Panc1 (cell line): ENCODE measurements at regions not wholly inside any gene's neighbourhood (a gene's known extent, or its start where the extent isn't known, plus 50 kb on each side); places are given as distances from the start of the nearest gene placed in this dataset.

Experiments
- ATAC-seq: fragments of 200-7000 bp; cut with Tn5 transposase; 2 replicates; pipeline ENCODE4 v1.9.1; 2020; ENCODE audit warnings: mild to moderate bottlenecking, moderate library complexity
- BruUV-seq: library from RNA; stranded (reverse); fragments of 400-500 nt; replicated peaks from 2 replicates; lab custom pipeline; 2021; lab: Mats Ljungman, UMichigan
- CTCF ChIA-PET: fragments of 300-600 bp; sonication (Branson Sonifier 250); formaldehyde crosslinking; loops from one replicate; lab custom pipeline; 2022; ENCODE audit warnings: antibody characterized with exemption; lab: Charles Lee
- POLR2A ChIA-PET: fragments of 300-600 bp; sonication (Branson Sonifier 250); formaldehyde crosslinking; loops from one replicate; lab custom pipeline; 2022; ENCODE audit warnings: antibody characterized with exemption; lab: Charles Lee
- DNase-seq: peaks from one replicate; pipeline ENCODE4 v3.0.0-alpha.2; 2010; ENCODE audit warnings: low read depth, low spot score
- H3K27ac ChIP-seq: 2 replicates; pipeline ENCODE4 v1.5.1; 2011; ENCODE audit warnings: mild to moderate bottlenecking, low read length, inconsistent platforms
- H3K27me3 ChIP-seq: fragments of 200-500 bp; sonication (Bioruptor generic); 2 replicates; pipeline ENCODE4 v1.6.0; 2014; ENCODE audit warnings: low read length, inconsistent platforms; ENCODE audit not compliant: control insufficient read depth, insufficient read depth
- H3K36me3 ChIP-seq: fragments of 200-500 bp; sonication (Bioruptor generic); 2 replicates; pipeline ENCODE4 v1.5.1; 2014; ENCODE audit warnings: inconsistent platforms, mild to moderate bottlenecking, low read length, moderate library complexity; ENCODE audit not compliant: control insufficient read depth, insufficient read depth
- H3K4me1 ChIP-seq: 2 replicates; pipeline ENCODE4 v1.5.1; 2011; ENCODE audit warnings: inconsistent platforms, mild to moderate bottlenecking, low read length, moderate library complexity; ENCODE audit not compliant: control insufficient read depth, insufficient read depth
- H3K4me3 ChIP-seq, 2 experiments: 2 replicates each; pipeline ENCODE4 v1.5.1; 2011 to 2012; ENCODE audit warnings: low read depth in 2 of 2, low read length in 2 of 2, mild to moderate bottlenecking in 2 of 2, inconsistent platforms in 1 of 2, moderate library complexity in 1 of 2
- H3K9me3 ChIP-seq: fragments of 200-500 bp; sonication (Bioruptor generic); 2 replicates; pipeline ENCODE4 v1.5.1; 2014; ENCODE audit warnings: low read depth, mild to moderate bottlenecking, inconsistent platforms, low read length, moderate library complexity; ENCODE audit not compliant: control insufficient read depth, insufficient read depth
- POLR2AphosphoS5 ChIP-seq: IDR thresholded peaks from 2 replicates; pipeline ENCODE4 v1.6.1; 2012; ENCODE audit warnings: mild to moderate bottlenecking, low read depth, low read length, moderate library complexity
- SIN3A ChIP-seq: IDR thresholded peaks from 2 replicates; pipeline ENCODE4 v1.6.1; 2012; ENCODE audit warnings: low read depth, mild to moderate bottlenecking, low read length, moderate library complexity, borderline replicate concordance; ENCODE audit not compliant: insufficient read depth
- TCF7L2 ChIP-seq: IDR thresholded peaks from 2 replicates; pipeline ENCODE4 v1.6.1; 2011; ENCODE audit warnings: mild to moderate bottlenecking, low read depth, low read length, inconsistent platforms
- in situ Hi-C: cut with HindIII; loops from 2 replicates; pipeline ENCODE4 v1.10.0; 2016; ENCODE audit warnings: low sequenced_read_pairs, low pct_unique_long_range_greater_than_20kb
- intact Hi-C: fragments of 100-400 bp; cut with micrococcal nuclease; formaldehyde crosslinking; loops from one replicate; pipeline ENCODE4 v1.10.0; 2022; ENCODE audit not compliant: unreplicated experiment
- TF ChIP-seq, protein P1 (sequence below), 2 experiments: IDR thresholded peaks; 2 replicates each; pipeline ENCODE4 v1.6.1; 2011 to 2012; ENCODE audit warnings: low read depth in 2 of 2, control low read depth in 1 of 2, low read length in 1 of 2, mild to moderate bottlenecking in 1 of 2, moderate library complexity in 1 of 2; ENCODE audit not compliant: insufficient read depth in 1 of 2
- TF ChIP-seq, protein P2 (sequence below): fragments of 450-650 bp; IDR thresholded peaks from 2 replicates; pipeline ENCODE4 v1.5.1; 2017; ENCODE audit warnings: mild to moderate bottlenecking

DNA sequence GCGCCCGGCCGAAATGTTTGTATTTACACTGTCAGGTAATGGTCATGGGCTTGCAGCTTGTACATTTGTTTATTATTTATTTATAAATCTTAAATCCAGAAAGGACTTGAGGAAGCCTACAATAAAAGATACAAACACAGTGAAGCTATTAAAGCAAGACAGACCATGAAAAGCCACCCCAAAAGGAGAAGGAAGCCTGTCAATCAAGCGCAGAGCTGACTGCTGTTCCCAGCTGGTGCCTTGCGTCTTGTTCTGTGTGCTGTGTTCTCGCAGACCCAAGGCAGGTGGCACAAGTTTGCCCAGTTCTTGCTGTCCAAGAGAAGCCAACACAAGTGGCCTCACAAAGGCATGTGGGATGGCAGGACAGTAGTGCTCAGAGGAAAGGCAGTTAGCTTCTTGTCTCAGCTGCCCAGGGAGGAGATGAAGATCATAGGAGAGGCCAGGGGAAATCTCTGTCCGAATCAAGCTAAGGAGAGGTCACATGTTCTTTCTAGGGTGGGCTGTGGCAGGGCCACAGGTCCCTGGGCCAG lies 73.2 kb downstream of the SLC25A47 start:
- intact Hi-C loops (no loop called here), in situ Hi-C loops (no loop called here)
- POLR2A ChIA-PET: no interaction called here

DNA sequence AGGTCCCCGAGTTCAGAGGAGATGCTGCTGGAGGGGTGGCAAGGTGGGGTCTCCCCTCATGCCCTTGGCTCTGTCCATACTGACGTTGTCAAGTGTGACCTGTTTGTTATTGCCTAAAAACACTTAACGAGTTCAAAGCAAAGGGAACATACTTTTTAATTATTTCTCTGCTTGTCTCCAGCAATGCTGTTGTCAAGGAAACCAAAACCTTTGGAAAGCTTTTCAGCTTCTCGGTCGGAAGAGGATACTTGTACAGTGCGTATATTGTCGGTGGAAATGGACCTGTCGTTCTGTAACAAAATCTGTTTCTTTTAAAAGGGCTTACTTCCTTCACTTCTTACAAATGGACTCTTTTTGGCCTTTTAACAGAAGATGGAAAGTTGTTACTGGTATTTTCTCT lies 73.9 kb downstream of the SLC25A47 start:
- POLR2A ChIA-PET: no interaction called here

More for the DNA sequence above, 73.2 kb downstream of the SLC25A47 start:
- BruUV-seq: no TSS peak
- ATAC-seq: no peak
- DNase-seq: no peak
- Histone ChIP-seq H3K36me3 (no peaks in the 10 kb centered on the region), H3K27me3 (no peaks in the 10 kb centered on the region), H3K27ac (no peak overlapping the region), H3K4me3 (no peak overlapping the region), H3K9me3 (no peaks in the 10 kb centered on the region), H3K4me1 (peaks cover 6% of the 10 kb centered on the region)
- CTCF ChIA-PET: no interaction called here
- TF ChIP-seq SIN3A: no peak

DNA sequence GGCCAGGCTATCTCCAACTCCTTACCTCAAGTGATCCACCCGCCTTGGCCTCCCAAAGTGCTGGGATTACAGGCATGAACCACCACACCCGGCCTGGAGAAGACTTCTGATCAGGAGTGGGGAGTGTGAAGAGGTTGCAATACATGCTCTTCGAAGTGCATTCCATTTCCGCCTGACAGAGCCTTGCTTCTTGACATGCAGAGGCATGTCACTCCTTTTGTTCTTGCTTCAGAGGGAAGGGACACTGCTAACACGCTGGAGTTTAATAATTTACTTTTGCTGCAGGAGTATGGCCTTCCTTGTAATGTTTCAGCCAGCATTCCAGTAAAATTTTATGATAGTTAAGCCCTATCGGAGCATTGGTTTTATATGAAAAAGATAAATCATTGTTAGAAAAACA lies 74.9 kb downstream of the SLC25A47 start:
- intact Hi-C loops: no loop called here
- no peak overlapping the region for H3K27ac ChIP-seq
- peaks cover 5% of the 10 kb centered on the region for H3K4me1 ChIP-seq
- no peak overlapping the region for H3K4me3 ChIP-seq
- CTCF ChIA-PET: no interaction called here
- ATAC-seq: no peak
- H3K27me3 ChIP-seq: no peaks in the 10 kb centered on the region
- TF ChIP-seq POLR2AphosphoS5 (no peak), SIN3A (no peak), TCF7L2 (no peak)
- TF ChIP-seq, protein P1, sequence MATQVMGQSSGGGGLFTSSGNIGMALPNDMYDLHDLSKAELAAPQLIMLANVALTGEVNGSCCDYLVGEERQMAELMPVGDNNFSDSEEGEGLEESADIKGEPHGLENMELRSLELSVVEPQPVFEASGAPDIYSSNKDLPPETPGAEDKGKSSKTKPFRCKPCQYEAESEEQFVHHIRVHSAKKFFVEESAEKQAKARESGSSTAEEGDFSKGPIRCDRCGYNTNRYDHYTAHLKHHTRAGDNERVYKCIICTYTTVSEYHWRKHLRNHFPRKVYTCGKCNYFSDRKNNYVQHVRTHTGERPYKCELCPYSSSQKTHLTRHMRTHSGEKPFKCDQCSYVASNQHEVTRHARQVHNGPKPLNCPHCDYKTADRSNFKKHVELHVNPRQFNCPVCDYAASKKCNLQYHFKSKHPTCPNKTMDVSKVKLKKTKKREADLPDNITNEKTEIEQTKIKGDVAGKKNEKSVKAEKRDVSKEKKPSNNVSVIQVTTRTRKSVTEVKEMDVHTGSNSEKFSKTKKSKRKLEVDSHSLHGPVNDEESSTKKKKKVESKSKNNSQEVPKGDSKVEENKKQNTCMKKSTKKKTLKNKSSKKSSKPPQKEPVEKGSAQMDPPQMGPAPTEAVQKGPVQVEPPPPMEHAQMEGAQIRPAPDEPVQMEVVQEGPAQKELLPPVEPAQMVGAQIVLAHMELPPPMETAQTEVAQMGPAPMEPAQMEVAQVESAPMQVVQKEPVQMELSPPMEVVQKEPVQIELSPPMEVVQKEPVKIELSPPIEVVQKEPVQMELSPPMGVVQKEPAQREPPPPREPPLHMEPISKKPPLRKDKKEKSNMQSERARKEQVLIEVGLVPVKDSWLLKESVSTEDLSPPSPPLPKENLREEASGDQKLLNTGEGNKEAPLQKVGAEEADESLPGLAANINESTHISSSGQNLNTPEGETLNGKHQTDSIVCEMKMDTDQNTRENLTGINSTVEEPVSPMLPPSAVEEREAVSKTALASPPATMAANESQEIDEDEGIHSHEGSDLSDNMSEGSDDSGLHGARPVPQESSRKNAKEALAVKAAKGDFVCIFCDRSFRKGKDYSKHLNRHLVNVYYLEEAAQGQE (IDR thresholded peaks at IDR 0.05; ENCODE audit: insufficient read depth in 1 of 2, low read depth in 2 of 2, low read length in 1 of 2): no peak
- TF ChIP-seq, protein P2, sequence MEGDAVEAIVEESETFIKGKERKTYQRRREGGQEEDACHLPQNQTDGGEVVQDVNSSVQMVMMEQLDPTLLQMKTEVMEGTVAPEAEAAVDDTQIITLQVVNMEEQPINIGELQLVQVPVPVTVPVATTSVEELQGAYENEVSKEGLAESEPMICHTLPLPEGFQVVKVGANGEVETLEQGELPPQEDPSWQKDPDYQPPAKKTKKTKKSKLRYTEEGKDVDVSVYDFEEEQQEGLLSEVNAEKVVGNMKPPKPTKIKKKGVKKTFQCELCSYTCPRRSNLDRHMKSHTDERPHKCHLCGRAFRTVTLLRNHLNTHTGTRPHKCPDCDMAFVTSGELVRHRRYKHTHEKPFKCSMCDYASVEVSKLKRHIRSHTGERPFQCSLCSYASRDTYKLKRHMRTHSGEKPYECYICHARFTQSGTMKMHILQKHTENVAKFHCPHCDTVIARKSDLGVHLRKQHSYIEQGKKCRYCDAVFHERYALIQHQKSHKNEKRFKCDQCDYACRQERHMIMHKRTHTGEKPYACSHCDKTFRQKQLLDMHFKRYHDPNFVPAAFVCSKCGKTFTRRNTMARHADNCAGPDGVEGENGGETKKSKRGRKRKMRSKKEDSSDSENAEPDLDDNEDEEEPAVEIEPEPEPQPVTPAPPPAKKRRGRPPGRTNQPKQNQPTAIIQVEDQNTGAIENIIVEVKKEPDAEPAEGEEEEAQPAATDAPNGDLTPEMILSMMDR: no peak
- no TSS peak for BruUV-seq
- DNase-seq: no peak
- in situ Hi-C loops: no loop called here
- no peaks in the 10 kb centered on the region for H3K36me3 ChIP-seq
- POLR2A ChIA-PET: no interaction called here
- H3K9me3 ChIP-seq: no peaks in the 10 kb centered on the region

More for the DNA sequence above, 73.9 kb downstream of the SLC25A47 start:
- no TSS peak for BruUV-seq
- intact Hi-C loops: no loop called here
- CTCF ChIA-PET: no interaction called here
- no peaks in the 10 kb centered on the region for H3K27me3 ChIP-seq
- no peaks in the 10 kb centered on the region for H3K9me3 ChIP-seq
- H3K36me3 ChIP-seq: no peaks in the 10 kb centered on the region
- no peak for TF ChIP-seq SIN3A
- no peak for TF ChIP-seq TCF7L2
- TF ChIP-seq POLR2AphosphoS5: no peak
- TF ChIP-seq, protein P1 (IDR thresholded peaks at IDR 0.05; ENCODE audit: insufficient read depth in 1 of 2, low read depth in 2 of 2, low read length in 1 of 2): no peak
- TF ChIP-seq, protein P2: no peak
- H3K4me3 ChIP-seq: no peak overlapping the region
- no peak for ATAC-seq
- H3K4me1 ChIP-seq: peaks cover 5% of the 10 kb centered on the region
- H3K27ac ChIP-seq: no peak overlapping the region
- in situ Hi-C loops: no loop called here
- no peak for DNase-seq
